Stomach (tissue), 4 donors: ENCODE measurements at regions not wholly inside any gene's neighbourhood (a gene's known extent, or its start where the extent isn't known, plus 50 kb on each side); places are given as distances from the start of the nearest gene placed in this dataset.

Experiments used
- CTCF ChIP-seq, 7 experiments: fragments of 450-650 bp in 4 of 7; fragments of 200-600 bp in 3 of 7; sonication (generic) in 3 of 7; IDR thresholded peaks; one replicate each; pipeline ENCODE4 v1.5.1; 2016 to 2019; ENCODE audit warnings: antibody characterized with exemption in 7 of 7, control low read depth in 2 of 7, mild to moderate bottlenecking in 1 of 7
- EP300 ChIP-seq: sonication (generic); formaldehyde crosslinking; IDR thresholded peaks from one replicate; pipeline ENCODE4 v1.6.1; 2017; ENCODE audit warnings: antibody characterized with exemption

- no peak for TF ChIP-seq CTCF (IDR thresholded peaks at IDR 0.05)
- TF ChIP-seq EP300 = no peak
Measured at GRCh38 chr18:60110836-60111235, 211.0 kb downstream of the PMAIP1 start.
